T-helper 9 cell (primary cell): ENCODE measurements at regions not wholly inside any gene's neighbourhood (a gene's known extent, or its start where the extent isn't known, plus 50 kb on each side); places are given as distances from the start of the nearest gene placed in this dataset.

ENCODE experiments used
- DNase-seq: peaks from one replicate; pipeline ENCODE4 v3.0.0-alpha.2; 2020

DNA sequence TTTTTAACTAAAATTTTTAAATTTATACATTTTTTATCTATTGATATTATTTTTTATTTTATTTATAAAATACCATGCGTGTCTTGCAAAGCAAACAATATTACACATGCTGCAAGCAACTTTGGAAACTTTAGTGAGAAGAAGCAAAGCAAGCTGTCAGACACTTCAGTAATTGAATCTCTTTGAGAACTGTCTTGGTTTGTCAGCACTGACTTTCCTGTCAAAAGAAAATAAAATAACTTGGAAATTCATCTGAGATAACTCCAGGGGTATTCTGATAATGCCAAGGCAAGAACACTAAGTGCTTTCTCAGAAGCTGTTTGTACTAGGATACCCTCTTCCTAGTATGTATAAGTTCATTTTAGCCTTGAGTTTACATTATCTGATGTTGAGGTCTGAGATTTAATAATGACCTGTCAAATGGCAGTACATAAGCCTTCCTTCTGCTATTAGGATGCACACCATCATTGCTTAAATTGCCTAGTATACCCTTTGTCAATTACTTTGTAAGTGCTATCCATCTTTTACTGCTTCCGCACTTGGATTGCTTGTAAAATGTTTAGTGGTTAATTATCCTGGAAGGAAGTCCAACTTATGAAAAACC is 624.2 kb upstream of the AGA start:
- no peak for DNase-seq

DNA sequence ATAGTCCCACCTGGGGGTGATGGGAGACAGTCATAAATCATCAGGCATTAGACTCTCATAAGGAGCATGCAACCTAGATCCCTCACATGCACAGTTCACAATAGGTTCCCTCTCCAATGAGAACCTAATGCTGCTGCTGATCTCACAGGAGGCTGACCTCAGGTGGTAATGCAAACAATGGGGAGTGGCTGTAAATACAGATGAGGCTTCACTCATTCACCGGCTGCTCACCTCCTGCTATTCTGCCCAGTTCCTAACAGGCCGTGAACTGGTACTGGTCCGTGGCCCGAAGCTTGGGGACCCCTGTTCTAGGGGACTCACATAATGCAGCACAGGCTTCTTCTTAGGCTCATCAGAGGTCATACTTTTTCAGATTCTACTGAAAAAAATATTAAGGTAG is 625.9 kb upstream of the AGA start:
- DNase-seq, result no peak

DNA sequence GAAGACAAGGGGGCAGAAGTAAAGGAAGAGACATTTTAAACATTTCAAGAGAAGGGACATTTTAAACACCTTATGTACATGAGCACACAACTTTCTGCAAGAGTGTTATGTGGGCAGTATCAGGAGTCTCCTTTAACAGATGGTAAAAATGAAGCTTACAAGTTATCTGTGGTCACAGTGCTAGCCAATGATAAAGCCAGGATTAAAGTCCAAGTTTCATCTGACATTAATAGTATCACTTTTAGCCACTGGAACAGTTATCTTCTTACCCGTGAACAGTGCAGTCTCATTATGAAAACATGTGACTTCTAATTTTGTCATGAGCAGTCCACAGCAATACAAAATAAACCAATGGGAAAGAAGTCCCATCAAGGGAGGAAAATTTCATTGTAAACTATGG is 627.9 kb upstream of the AGA start:
- no peak for DNase-seq

DNA sequence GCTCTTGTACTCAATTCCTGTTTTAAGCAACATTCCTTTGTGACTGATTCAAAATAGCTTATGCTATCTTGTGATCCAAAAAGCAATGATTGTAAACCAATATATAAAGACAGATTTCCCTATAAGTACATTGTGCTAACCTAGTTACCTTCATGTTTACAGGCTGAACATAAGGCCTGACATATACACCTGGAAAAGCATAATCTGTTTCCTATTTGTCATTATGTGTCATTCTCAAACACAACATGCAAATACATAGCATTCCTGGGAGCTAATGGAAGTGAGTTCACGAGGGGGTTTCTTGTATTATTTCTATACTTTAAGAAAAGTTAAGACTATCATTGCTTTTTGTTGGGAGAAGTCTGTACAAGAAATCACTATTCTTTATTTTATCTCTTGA is 638.1 kb upstream of the AGA start:
- no peak for DNase-seq

DNA sequence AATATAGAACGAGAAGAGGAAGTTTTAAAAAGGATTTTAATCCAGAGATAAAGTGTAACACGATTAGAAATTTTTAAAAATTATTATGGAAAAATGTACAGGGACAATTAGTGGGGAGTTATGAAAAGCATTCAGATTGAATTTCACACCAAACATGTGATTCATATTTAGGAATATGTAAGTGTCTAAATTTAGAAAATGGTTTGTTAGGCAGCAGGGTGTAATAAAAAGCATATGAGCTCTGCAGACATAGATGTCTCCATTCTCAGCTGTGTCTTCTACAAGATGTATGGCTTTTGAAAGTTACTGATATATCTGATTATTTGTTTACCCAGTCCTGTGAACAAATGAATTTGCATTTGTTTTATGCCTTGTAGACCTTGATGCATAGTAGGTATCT is 638.9 kb upstream of the AGA start:
- no peak for DNase-seq

DNA sequence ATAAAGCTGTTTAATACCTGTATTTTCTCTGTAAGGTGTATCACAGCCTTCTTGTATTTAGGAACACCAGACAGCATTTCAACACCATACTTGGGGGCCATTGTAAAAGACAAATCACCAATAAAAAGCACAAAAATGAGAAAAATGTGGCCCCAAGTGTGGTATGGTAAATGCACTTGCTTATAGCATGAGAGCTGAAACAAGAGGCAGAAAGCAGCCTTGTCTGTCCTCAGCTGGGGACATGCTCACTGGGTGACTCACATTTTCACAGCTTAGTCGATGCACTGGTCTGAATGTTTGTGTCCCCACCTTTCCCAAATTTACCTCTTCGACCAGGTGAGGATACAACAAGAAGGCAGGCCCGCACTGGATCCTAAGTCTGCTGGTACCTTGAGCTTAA is 639.7 kb upstream of the AGA start:
- DNase-seq, result no peak

DNA sequence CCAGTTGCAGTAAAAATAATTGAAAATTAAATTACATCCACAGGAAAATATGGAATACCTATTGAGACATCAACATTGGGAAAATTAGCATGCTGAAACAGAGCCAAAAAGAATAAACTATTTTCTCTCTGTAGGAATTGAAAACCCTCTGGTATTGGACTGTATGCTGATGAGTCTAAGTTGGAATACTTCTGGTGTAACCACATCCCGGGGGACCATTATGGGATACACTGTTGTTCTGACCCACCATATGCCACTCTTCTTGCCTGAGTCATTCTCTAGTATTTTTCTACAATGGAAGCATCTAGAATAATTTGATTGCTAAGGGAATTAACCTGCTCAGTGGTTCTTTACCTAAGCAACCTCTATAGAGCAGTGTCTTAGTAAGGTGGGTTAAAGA is 640.7 kb upstream of the AGA start:
- no peak for DNase-seq

DNA sequence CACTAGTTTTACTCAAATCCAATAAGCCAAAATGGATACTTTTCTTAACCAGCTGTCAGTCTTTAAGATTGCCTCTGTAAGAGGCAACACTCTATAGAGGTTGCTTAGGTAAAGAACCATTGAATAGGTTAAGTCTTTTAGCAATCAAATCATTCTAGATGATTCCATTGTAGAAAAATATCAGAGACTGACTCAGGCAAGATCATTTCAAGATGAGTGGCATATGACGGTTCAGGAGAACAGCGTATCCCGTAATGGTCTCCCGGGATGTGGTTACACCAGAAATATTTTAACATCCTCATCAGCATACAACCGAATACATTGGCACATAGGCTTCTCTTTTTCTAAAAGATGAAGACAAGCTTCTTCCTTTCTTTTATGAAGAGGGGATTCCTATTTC is 641.7 kb upstream of the AGA start:
- no peak for DNase-seq

DNA sequence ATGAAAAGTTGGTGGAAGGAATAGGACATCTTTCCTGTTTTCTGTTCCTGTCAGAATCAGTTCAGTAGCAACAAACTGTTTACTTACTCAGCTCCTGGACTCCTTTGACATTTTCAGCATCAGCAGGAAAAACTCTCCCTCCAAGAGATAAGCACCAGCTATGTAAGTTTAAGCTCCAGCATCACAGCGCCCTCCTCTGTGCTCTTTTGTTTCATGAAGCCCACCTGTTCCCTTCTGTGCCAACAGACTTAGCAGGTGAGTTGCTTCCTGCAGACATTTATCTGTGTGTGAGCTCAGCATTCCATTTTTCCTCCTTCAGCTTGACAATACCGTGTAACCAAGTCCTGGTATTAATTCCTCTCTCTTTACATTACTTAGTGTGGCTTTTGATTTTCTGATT is 644.1 kb upstream of the AGA start:
- no peak for DNase-seq

DNA sequence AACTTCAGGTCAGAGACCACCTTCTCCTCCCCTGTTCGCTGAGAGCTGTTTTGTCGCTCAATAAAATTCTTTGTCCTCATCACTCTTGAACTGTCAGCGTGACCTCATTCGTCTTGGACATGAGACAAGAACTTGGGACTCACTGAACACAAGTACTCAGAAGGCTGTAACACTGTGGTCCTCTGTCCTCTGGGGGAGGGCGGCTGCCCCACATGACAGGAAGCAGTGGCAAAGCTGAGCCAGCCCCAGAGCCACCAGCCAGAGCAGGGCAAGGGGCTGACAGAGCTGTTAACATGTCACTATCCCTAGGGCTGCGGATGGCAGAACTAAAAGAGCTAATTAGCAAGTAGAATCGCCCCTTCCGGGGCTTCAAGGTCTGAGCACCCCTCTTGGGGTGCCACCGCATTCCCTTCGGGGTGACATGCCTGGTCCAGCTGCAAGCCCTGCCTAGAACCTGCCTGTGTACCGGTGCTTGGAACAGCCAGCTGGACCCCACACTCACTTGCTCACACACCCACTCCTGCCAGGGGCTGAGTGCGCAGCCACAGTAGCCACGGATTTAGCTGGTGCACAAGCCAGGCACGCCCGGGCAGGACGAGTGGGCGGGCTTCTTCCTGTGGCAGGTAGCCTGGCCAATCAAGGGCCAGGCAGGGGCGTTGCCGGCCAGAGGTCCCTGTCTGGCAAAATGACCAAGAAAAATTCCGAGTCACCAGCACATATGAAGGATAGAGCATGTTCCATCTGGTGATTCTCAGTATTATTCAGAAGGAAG is 648.6 kb upstream of the AGA start:
- no peak for DNase-seq

DNA sequence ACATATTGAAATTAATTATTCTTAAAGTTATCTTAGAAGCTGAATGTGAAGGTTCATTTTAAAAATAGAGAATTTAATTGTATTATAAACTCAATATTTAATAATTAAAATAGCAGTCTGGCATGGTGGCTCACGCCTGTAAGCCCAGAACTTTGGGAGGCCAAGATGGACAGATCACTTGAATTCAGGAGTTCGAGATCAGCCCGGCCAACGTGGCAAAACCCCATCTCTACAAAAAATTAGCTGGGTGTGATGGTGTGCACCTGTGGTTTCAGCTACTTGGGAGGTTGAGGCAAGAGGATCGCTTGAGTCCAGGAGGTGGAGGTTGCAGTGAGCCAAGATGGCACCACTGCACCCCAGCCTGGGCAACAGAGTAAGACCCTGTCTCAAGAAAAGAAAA is 659.9 kb upstream of the AGA start:
- no peak for DNase-seq

DNA sequence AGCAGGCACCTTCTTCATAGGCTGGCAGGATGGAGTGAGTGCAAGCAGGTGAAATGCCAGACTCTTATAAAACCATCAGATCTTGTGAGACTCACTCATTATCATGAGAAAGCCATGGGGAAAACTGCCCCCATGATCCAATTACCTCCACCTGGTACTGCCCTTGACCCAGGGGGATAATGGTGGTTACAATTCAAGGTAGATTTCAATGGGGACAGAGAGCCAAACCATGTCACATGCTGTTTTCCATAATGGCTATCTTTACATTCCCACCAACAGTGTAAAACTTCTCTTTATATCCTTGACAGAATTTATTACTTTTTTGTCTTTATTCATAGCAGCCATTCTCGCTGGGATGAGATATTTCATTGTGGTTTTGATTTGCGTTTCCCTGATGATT is 663.0 kb upstream of the AGA start:
- DNase-seq, result no peak

DNA sequence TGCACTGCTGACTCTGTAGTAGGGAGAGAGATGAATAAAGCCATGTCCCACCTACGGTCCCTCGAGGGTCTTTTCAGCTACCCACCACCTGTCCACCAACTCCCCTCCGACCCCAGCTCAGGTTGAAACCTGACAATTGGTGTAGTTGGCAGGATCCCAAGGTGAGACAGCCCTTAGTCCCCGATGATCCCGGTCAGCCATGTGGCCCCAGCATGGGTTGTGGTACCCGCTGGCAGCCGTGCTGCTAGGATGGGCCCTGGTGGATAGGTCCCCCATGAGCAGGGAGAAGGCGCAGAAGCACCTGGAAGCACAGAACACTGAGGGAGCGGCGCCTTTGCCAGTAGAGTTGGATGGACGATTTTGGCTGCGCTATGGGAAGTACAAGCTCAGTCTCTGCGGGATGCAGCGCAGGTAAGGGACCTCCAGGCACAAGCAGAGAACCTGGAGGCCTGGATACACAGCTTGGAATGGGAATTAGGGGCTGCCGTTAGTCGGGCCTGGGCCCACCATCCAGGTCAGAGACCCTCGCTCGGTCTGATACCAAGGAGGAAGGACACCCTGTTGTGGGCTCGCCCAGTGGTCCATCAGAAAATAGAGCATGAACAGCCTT is 694.6 kb upstream of the AGA start:
- DNase-seq, result no peak

DNA sequence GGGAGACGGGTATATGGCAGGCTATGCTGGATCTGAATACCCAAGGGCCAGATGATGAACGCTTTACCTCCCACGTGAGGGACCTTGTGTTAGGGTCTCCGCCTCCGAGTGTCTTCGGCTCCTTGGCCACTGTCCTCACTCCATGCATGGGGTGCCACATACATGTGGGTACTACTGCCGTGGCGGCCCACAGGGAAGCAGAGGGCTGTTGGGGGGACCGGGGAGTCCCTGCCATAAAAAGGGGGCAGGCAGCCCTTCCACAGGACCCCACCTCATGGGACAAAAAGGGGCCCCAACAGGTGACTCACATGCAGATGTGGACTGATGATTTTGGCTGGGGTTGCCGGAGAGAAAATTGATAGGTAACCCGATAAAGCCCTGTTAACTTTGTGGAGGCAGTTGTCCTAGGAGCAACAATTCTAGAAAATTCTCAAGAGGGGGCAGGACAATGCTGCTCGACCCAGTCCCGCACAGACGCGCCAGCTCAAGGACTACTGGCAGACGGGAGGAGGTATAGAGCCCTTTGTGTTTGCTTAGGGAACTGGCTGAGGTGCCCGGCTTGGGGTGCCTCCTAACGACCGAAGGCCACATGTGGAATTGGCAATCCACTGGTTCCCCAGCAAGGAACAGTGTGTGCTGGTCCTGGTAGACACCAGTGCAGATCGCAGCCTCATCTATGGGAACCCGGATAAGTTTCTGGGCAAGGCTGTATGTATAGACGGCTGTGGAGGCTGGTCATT is 695.7 kb upstream of the AGA start:
- DNase-seq, result no peak

DNA sequence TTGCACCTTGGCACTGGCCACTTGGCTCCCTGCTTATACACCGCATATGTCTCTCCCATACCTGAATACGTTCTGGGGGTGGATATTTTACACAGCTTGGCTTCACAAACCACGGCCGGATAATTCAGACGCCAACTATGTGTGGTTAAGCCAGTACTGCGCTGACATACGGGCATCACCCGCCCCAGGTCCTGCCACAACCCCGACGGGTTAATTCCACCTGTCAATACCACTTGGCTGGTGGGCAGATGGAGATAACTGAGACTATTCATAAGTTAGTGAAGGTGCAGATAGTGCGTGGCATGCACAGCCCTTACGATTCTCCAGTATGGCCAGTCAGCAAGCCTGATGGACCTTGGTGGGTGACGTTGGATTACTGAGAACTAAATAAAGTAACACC is 696.3 kb upstream of the AGA start:
- no peak for DNase-seq

DNA sequence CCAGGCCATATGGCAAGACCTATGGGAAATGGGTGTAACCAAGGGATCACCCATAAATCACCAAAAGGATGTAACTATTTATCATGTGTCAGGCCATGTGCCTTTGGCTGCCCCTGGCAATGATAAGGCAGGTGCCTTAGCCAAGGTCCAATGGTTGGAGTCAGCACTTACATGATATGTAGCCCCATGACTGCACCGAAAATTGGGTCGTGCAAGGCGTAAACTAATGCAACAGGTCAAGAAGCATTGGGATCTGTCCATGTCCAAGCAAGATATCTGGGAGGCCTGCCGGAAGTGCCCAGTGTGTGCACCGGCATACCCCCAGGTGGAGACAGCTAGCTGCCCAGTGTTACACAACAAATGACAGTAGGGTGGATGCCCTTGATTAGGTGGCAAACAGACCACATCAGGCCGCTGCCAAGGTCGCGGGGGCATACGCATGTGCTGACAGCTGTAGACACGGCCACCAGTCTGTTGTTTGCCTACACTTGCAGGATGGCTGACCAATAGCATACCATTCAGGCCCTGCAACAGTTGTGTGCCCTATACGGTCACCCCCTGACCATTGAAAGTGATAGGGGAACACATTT is 698.2 kb upstream of the AGA start:
- DNase-seq, result no peak

DNA sequence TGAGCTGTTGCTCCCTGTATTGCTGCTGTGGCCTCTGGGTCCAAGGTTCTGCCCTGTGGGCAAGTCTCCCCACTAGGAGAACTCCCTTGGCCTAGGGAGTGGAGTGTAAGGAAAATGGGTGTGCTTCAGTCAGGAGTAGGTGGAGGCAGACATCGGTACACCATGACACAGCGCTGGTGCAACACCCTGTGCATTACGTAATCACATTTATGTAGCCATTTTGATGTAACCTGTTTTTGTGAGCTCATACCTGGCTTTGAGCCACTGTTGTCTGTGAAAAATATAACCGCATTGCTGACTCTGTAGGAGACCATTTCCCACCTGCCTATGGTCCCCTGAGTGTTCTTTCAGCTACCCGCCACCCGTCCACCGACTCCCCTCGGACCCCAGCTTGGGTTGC is 700.5 kb upstream of the AGA start:
- no peak for DNase-seq

DNA sequence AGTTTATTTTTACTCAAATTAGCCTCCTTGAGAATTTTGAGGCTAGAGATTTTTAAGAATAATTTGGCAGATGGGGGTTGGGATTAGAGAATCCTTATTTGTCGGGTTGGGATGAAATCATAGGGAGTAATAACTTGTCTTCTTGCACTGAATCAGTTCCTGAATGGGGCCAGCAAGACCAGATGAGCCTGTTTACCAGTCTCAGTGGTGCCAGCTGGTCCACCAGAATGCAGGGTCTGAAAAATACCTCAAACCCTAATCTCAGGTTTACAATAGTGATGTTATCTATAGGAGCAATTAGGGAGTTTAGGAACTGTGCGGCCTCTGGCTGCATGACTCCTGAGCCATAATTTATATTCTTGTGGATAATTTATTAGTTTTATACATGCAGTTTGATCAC is 705.9 kb upstream of the AGA start:
- no peak for DNase-seq

DNA sequence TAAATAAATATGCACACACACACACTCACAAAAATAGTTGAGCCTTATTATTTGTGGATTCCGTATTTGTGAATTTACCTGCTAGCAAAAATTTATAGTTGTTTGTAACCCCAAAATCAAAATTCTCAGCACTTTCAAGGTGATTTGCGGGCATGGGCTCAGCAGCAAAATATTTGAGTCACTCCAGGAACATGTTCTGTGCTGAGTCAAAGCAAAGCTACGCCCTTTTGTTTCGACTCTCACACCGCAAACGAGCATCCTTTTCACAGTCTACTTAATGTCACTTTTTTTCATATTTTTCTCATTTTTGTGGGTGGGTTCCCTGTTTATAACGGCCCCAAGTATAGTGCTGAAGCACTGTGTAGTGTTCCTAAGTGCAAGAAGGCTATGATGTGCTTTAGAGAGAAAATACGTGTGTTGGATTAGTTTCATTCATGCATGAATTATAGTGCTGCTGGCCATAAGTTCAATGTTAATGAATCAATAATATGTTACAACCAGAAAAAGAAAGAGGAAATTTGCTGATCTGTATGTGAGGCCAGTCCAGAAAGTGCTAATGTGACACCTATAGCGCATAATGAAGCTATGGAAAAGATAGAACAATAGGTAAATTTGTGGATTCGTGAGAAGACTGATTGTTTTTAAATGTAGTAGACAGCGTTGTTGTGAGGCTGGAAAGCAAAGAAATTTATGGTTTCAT is 723.2 kb upstream of the AGA start:
- no peak for DNase-seq

DNA sequence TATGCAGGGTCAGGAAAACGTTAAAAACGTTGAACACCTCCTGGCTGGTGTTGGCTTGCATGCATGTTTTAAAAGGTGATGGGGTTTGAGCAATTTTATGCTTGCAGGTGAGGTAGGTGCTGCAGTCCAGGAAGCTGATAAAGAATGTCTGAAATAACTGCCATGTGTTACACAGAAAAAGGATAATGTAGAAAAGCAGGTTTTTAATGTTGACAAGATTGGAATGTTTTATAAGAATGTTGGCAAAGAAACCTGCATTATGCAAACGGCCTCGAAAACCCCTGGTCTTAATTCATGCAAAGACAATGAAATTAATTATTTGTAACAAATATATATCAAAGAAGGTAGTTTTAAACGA is 723.7 kb upstream of the AGA start:
- no peak for DNase-seq

DNA sequence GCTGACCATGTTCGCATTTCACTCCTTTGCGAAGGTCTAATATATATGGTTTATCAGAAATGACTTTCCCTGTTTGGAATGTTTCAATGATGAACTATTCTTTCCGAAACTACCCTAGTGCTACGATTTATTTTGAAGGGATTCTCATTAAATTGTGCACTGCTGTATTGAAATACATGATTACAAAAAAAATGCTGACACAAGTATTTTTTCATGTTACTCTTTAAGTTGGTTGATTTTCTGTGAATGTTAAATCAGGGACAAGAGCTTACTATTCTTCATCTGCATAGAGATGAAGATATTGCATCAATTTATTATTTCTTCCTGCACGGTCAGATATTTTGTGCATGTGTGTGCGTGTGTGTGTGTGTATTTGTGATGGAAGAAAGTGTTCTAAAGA is 731.5 kb upstream of the AGA start:
- DNase-seq, result no peak

DNA sequence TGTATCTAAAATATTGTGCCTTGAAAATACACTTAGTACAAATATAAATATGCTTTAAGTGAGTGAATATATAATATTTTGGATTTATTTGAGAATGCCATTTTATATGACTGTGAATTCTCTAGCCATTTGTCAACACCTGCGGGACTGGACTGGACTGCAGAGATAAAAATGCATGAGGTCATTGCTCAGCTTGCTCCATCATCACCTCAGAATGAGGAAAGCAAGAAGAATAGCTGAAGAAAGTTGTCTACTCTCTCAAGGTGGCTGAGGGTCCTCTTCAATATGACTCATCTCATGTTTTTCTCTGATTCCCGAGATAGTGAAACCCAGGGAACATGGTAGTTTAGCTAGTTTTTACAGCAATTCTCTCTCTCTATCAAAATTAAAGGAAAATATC is 732.5 kb upstream of the AGA start:
- DNase-seq, result no peak

DNA sequence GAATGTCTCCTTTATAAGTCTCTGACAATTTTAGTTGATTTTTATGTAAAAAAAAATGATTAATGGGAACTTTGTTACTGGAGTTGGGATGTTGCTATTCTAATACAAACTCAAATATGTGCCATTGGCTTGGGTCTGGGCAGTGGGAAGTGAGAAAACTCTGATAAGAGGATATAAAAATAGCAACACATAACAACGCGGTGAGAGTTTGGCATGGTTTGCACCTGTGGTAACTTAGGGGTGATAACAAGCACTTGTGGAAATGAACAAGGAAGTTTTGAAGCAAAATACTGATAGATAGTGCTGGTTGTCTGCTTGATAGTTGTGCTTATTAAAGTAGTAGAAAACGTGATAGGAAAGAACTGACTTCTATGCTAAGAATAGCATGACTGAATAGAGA is 743.3 kb upstream of the AGA start:
- no peak for DNase-seq
